Muscle layer of duodenum (tissue), 2 donors: ENCODE measurements at regions not wholly inside any gene's neighbourhood (a gene's known extent, or its start where the extent isn't known, plus 50 kb on each side); places are given as distances from the start of the nearest gene placed in this dataset.

Experiments used
- H3K27ac ChIP-seq: one replicate; pipeline ENCODE4 v1.7.0; 2013; ENCODE audit warnings: mild to moderate bottlenecking, low read length
- H3K27me3 ChIP-seq: one replicate; pipeline ENCODE4 v1.7.0; 2013; ENCODE audit warnings: low read depth, mild to moderate bottlenecking, control low read depth, low read length
- H3K36me3 ChIP-seq, 2 donors: one replicate each; pipeline ENCODE4 v1.7.0; 2013; ENCODE audit warnings: low read length in 2 of 2, control low read depth in 1 of 2, mild to moderate bottlenecking in 1 of 2; ENCODE audit not compliant: insufficient read depth in 2 of 2, control insufficient read depth in 1 of 2
- H3K4me1 ChIP-seq, 2 donors: one replicate each; pipeline ENCODE4 v1.7.0; 2013; ENCODE audit warnings: low read length in 2 of 2, mild to moderate bottlenecking in 2 of 2, control low read depth in 1 of 2, moderate library complexity in 1 of 2; ENCODE audit not compliant: insufficient read depth in 2 of 2, control insufficient read depth in 1 of 2
- H3K4me3 ChIP-seq, 2 donors: one replicate each; pipeline ENCODE4 v1.7.0; 2013; ENCODE audit warnings: low read length in 2 of 2, low read depth in 1 of 2, mild to moderate bottlenecking in 1 of 2
- H3K9me3 ChIP-seq, 2 donors: one replicate each; pipeline ENCODE4 v1.7.0; 2013; ENCODE audit warnings: low read length in 2 of 2, control low read depth in 1 of 2, mild to moderate bottlenecking in 1 of 2; ENCODE audit not compliant: control insufficient read depth in 1 of 2
- donor health status: healthy.

DNA sequence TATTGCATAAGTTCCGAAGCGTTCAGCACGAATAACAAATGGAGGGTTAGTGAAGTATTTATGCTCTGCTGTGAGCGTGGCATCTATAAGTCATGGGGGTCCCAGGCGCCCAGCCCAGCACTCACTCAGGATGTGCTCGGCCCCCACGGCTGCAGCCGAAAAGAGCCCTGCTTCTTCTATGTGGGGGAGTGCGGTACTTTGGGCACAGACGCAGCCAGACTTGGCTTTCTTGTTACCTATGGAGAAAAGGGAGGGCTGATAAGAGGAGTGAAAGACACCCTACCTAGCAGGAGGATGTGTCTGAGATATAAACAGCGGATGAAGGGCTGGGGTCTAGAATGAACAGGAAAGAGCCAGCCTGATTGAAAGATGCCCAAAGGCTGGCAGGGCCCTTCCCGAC lies 51.4 kb downstream of the MRPL36 start:
- H3K9me3 ChIP-seq = peaks cover 0 to 1% of the 10 kb centered on the region in 2 donors
- H3K27me3 ChIP-seq = no peaks in the 10 kb centered on the region
- no peaks in the 10 kb centered on the region for H3K4me1 ChIP-seq
- no peak overlapping the region for H3K27ac ChIP-seq
- H3K36me3 ChIP-seq = no peaks in the 10 kb centered on the region
- no peak overlapping the region for H3K4me3 ChIP-seq

DNA sequence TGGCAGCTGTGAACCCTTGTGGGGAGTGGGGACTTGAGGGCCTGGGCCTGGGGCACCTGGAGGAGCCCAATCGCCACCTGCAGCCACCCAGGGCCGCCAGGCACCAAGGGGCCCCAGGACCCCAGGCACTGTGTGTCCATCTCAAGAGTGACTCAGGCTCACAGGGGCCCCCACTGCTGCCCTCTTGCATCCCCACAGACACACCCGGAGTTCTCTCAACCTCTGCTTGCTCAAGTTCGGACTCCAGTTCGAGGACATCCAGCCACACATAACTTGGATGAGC lies 51.9 kb downstream of the MRPL36 start:
- H3K27me3 ChIP-seq = no peaks in the 10 kb centered on the region
- H3K4me3 ChIP-seq = no peak overlapping the region
- H3K27ac ChIP-seq = no peak overlapping the region
- H3K4me1 ChIP-seq = no peaks in the 10 kb centered on the region
- no peaks in the 10 kb centered on the region for H3K36me3 ChIP-seq
- H3K9me3 ChIP-seq = peaks cover 0 to 3% of the 10 kb centered on the region in 2 donors

DNA sequence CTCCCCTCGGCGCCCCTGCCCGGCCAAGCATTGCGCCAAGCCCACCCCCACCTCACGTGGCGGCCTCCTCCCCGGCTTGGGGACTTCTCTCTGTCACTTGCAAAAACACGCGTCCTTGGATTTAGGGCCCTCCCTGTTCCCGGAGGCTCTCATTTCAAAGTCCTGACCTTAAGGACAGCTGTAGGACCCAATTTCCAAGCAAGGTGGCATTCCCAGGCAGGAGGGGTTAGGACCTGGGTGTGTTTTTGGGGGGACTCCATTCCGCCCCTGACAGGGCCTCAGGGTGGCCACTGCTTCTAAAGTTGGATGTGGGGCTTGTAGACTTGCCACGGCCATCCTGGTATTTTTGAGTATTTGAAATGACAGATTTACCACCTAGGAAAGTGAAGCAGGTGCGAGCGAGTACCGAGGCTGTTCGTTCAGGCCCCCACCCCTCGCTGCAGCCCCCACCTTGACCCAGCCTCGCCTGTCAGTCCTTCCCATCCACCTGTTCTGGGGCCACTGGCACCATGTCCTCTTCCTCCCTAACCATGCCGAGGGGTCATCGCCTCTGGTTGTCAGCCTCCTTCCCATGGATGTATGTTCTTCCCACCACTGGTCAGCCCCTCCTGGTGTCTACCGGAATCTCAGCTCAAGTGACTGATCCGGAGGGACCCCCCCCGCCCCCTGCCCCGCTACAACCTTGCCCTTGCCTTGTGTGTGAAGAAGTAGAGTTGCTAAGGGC lies 52.4 kb downstream of the MRPL36 start:
- H3K36me3 ChIP-seq = no peaks in the 10 kb centered on the region
- H3K9me3 ChIP-seq = peaks cover 0 to 3% of the 10 kb centered on the region in 2 donors
- no peaks in the 10 kb centered on the region for H3K4me1 ChIP-seq
- H3K4me3 ChIP-seq = no peak overlapping the region
- H3K27ac ChIP-seq = no peak overlapping the region
- no peaks in the 10 kb centered on the region for H3K27me3 ChIP-seq

GRCh38 chr5:1746371-1747078 lies 53.1 kb downstream of the MRPL36 start:
- Histone ChIP-seq H3K36me3 (no peaks in the 10 kb centered on the region), H3K4me1 (no peaks in the 10 kb centered on the region), H3K9me3 (peaks cover 3 to 4% of the 10 kb centered on the region in 2 donors), H3K27me3 (no peaks in the 10 kb centered on the region), H3K27ac (no peak overlapping the region), H3K4me3 (no peak overlapping the region)

DNA sequence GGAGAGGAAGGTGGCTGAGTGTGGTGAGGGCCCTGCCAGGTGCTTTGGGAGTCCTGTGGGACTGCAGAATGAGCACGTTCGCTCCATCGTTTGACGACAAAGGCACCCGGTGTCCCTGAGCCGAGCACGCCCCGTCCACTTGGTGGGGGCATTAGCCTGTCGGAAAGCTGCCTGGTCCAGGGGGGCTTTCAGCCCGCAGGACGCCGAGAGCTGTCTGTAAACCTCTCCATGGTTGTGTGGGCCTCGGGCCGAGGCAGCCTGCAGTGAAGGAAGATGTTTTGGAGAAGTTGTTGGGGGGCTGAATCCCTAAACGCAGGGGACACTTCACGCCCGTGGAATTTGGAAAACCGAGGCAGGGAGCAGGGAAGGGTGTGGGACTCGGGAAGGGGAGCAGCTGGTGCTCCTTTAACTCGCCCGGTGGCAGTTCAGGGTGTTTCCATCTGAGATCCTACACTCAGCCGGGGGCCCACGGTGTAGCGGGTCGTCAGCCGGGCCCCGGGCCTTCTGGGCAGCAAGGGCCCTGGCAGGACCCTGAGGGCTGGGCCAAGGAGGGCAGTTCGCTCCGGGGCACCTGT lies 53.8 kb downstream of the MRPL36 start:
- Histone ChIP-seq H3K27ac (no peak overlapping the region), H3K4me1 (no peaks in the 10 kb centered on the region), H3K27me3 (no peaks in the 10 kb centered on the region), H3K4me3 (no peak overlapping the region), H3K9me3 (peaks cover 3 to 4% of the 10 kb centered on the region in 2 donors), H3K36me3 (no peaks in the 10 kb centered on the region)

DNA sequence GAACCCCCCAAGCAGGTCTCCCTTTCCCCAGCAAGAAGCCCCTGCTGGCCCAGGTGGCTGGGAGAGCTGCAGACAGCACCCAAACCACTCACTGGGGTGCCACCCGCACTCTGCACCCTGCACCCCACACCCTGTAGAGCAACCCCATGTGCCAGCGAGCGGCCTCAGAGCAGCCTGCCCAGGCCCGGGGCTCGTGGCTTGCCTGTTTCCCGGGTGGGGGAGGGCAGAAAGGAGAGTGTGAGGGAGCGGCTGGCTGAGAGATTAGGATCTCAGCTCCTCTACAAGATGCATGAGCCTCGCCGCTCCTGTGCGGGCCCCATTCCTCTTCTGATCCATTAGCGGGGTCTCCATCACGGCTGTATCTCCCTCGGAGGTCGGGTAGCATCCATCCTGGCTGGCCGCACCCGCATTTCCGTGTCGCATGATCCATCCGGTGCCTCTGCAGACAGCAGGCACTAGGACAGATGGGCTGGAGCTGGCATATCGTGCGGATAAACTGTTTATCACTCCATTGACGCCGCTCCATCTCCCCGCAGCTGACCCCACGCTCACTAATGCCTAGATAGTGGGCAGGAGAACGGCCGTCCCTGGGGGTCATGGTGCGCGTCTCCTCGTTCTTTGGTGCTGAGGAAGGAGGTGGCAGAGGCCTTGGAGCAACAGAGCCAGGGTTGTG lies 54.4 kb downstream of the MRPL36 start:
- Histone ChIP-seq H3K9me3 (peaks cover 3 to 4% of the 10 kb centered on the region in 2 donors), H3K36me3 (no peaks in the 10 kb centered on the region), H3K27me3 (no peaks in the 10 kb centered on the region), H3K4me3 (no peak overlapping the region), H3K27ac (no peak overlapping the region), H3K4me1 (no peaks in the 10 kb centered on the region)

GRCh38 chr5:1744393-1745122 lies 55.1 kb downstream of the MRPL36 start:
- H3K27me3 ChIP-seq = no peaks in the 10 kb centered on the region
- no peak overlapping the region for H3K27ac ChIP-seq
- no peak overlapping the region for H3K4me3 ChIP-seq
- H3K36me3 ChIP-seq = no peaks in the 10 kb centered on the region
- peaks cover 4 to 7% of the 10 kb centered on the region in 2 donors for H3K9me3 ChIP-seq
- no peaks in the 10 kb centered on the region for H3K4me1 ChIP-seq

DNA sequence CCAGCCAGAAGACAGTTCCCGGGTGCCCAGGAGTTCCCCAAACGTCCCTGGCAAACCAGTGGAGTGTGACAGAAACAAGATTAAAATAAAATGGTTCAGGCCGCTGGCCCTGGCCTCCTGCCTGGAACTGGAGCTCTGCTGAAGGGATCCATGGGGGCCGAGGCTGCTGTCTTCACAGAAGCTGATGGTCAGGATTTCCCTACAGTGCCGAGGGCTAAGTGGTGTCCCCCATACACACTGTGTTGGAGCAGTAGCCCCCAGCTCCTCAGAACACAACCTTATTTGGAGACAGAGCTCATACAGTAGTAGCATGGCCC lies 55.9 kb downstream of the MRPL36 start:
- Histone ChIP-seq H3K27ac (no peak overlapping the region), H3K36me3 (no peaks in the 10 kb centered on the region), H3K4me1 (no peaks in the 10 kb centered on the region), H3K4me3 (no peak overlapping the region), H3K9me3 (peaks cover 4 to 13% of the 10 kb centered on the region in 2 donors), H3K27me3 (no peaks in the 10 kb centered on the region)

GRCh38 chr5:1743061-1743768 lies 56.4 kb downstream of the MRPL36 start:
- Histone ChIP-seq H3K27ac (no peak overlapping the region), H3K4me3 (no peak overlapping the region), H3K9me3 (peaks cover 4 to 13% of the 10 kb centered on the region in 2 donors), H3K27me3 (no peaks in the 10 kb centered on the region), H3K4me1 (no peaks in the 10 kb centered on the region), H3K36me3 (no peaks in the 10 kb centered on the region)

- no peak overlapping the region for H3K27ac ChIP-seq
- no peak overlapping the region for H3K4me3 ChIP-seq
Observed at GRCh38 chr5:1737790-1738405, 61.7 kb downstream of the MRPL36 start.

More at GRCh38 chr5:1737790-1738405, 61.7 kb downstream of the MRPL36 start:
- H3K36me3 ChIP-seq = no peaks in the 10 kb centered on the region
- H3K27me3 ChIP-seq = no peaks in the 10 kb centered on the region
- H3K9me3 ChIP-seq = peaks cover 4 to 10% of the 10 kb centered on the region in 2 donors
- no peaks in the 10 kb centered on the region for H3K4me1 ChIP-seq
